ENCODE measurements at regions not wholly inside any gene's neighbourhood (a gene's known extent, or its start where the extent isn't known, plus 50 kb on each side); places are given as distances from the start of the nearest gene placed in this dataset.

DNA sequence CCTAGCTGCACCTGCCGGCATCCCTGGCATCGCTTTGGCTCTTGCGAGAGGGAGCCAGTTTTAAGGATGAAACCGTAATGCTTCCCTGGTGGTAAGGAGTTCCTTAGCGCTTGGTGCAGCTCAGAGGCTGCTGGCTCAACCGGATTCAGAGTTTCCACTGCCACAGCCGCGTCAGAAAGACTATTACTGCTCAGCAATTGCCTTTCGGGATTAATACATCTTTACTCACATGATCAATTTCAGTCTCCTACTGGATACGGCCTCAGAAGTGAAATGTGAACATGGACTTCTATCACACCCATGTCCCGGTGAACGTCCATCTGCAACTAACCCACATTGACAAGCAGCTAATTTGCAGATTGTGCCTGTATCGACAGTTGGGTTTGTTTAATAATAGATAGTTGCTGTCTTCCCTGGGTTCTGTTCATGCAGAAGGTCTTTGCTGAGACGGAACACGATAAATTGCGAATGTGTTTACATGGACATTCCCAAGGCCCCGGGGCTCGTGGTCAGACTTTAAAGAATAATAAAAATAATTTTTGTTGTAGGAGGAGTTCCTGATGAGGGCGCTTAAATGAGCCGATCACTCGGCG lies 175.4 kb downstream of the ENGASE start:
- Histone ChIP-seq H3K4me1 (replicated peaks in 1 of 2) (peaks cover 0 to 11% of the 10 kb centered on the region in 2 donors), H3K27ac (no peak overlapping the region), H3K4me3 (no peak overlapping the region)
- 34 to 100% (median 84%) methylated on average over 2 to 18 of the region's 22 CpGs; no CpG with 5 or more reads in 1 of the 10 experiments for WGBS, 10 experiments
- in situ Hi-C loops (cut with MboI; ENCODE audit: low pct_unique_long_range_greater_than_20kb in 2 of 9, low sequenced_read_pairs in 9 of 9, unreplicated experiment in 9 of 9), result no loop called here
- peak in 3 of 8 experiments; percentile 21 to 71 (median 44) for ATAC-seq (replicated peaks in 6 of 8)

DNA sequence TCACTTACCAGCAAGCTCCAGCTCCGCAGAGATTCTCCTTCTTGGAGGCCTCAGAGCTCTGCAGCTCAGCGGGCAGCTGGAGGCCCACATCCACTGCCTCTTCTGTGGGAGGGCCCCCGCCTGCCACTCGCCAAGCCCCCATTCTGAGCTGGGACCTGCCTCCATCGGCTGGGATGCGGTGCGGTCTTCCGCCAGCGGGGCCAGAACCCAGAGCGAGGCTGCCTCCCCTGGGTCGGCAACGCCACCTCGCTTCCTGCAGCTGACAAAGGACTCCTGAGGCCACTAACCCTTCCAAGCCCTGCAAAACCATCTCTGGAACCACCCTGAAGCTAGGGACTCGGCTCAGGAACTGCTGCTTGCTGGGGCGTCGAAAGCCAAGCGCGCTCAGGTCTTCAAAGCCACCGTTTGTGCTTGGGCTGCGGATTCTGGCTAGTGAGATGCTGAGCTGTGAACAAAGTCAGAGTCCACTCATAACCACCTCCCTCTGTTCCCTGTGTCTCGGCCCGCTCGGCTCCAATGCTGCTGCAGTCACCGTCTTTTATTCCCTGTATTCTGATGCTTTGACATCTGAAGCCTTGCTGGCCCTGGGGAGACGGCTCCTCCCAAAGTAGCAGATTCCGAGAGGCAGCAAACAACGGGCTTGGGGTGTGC lies 174.3 kb downstream of the ENGASE start:
- ATAC-seq (replicated peaks in 6 of 8), result no peak
- H3K27ac ChIP-seq, result no peak overlapping the region
- in situ Hi-C loops (cut with MboI; ENCODE audit: low pct_unique_long_range_greater_than_20kb in 2 of 9, low sequenced_read_pairs in 9 of 9, unreplicated experiment in 9 of 9), result no loop called here

GRCh38 chr17:79246225-79247190 lies 171.9 kb downstream of the ENGASE start:
- in situ Hi-C loops (cut with MboI; ENCODE audit: low pct_unique_long_range_greater_than_20kb in 2 of 9, low sequenced_read_pairs in 9 of 9, unreplicated experiment in 9 of 9), result no loop called here
- Histone ChIP-seq H3K4me3 (no peak overlapping the region), H3K27ac (no peak overlapping the region), H3K4me1 (replicated peaks in 1 of 2) (peaks cover 0 to 10% of the 10 kb centered on the region in 2 donors)
- no peak for ATAC-seq (replicated peaks in 6 of 8)
- 33 to 86% (median 52%) methylated on average over 1 to 13 of the region's 27 CpGs; no CpG with 5 or more reads in 1 of the 10 experiments for WGBS, 10 experiments

More for the DNA sequence above, 174.3 kb downstream of the ENGASE start:
- Histone ChIP-seq H3K4me1 (replicated peaks in 1 of 2) (peaks cover 0 to 10% of the 10 kb centered on the region in 2 donors), H3K4me3 (no peak overlapping the region)
- 10 to 90% (median 71%) methylated on average over 2 to 17 of the region's 27 CpGs; no CpG with 5 or more reads in 3 of the 10 experiments for WGBS, 10 experiments

DNA sequence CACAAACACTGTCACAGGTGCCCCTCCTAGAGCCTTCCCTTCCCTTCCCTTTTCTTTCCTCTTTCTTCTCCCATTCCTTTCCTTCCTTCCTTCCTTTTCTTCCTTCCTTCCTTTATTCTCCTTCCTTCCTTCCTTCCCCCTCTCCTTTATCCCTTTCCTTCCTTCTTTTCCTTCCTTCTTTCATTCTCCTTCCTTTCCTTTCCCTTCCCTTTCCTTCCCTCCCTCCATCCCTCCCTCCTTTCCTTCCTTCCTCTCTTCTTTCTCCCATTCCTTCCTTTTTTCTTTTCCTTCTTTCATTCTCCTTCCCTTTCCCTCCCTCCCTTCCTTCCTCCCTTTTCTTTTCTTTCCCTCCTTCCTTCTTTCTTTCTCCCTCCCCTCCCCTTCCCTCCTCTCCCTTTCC lies 170.0 kb downstream of the ENGASE start:
- Histone ChIP-seq H3K4me3 (no peak overlapping the region), H3K27ac (no peak overlapping the region), H3K4me1 (replicated peaks in 1 of 2) (peaks cover 0 to 2% of the 10 kb centered on the region in 2 donors)
- ATAC-seq (replicated peaks in 6 of 8), result no peak
- in situ Hi-C loops (cut with MboI; ENCODE audit: low pct_unique_long_range_greater_than_20kb in 2 of 9, low sequenced_read_pairs in 9 of 9, unreplicated experiment in 9 of 9), result no loop called here

GRCh38 chr17:79243996-79244395 lies 169.4 kb downstream of the ENGASE start:
- Histone ChIP-seq H3K27ac (no peak overlapping the region), H3K4me1 (replicated peaks in 1 of 2) (peaks cover 0 to 6% of the 10 kb centered on the region in 2 donors), H3K4me3 (no peak overlapping the region)
- no peak for ATAC-seq (replicated peaks in 6 of 8)
- 34 to 100% (median 61%) methylated on average over 1 to 6 of the region's 8 CpGs; no CpG with 5 or more reads in 4 of the 10 experiments for WGBS, 10 experiments
- in situ Hi-C loops (cut with MboI; ENCODE audit: low pct_unique_long_range_greater_than_20kb in 2 of 9, low sequenced_read_pairs in 9 of 9, unreplicated experiment in 9 of 9), result no loop called here

DNA sequence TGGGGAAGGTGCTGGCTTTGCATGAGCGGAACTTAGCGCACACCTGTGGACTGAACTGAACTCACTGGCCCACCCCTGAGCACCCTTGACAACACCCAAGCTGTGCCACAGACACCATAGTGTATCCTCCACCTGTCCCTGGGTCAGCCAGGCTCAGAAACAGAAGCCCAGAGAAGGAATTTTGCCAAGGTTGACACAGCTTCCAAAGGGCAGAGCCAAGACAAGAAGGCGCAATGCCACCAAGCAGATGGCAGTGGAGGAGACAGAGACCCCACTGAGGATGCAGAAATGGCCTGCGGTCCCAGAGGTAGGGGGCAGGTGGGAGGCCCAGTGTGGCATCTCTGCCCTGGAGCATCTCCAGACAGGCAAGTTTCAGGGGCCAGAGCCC lies 169.0 kb downstream of the ENGASE start:
- no peak overlapping the region for H3K4me3 ChIP-seq
- in situ Hi-C loops (cut with MboI; ENCODE audit: low pct_unique_long_range_greater_than_20kb in 2 of 9, low sequenced_read_pairs in 9 of 9, unreplicated experiment in 9 of 9), result no loop called here
- WGBS, 10 experiments, result 33 to 100% (median 86%) methylated on average over 1 to 2 of the region's 4 CpGs; no CpG with 5 or more reads in 6 of the 10 experiments
- no peak for ATAC-seq (replicated peaks in 6 of 8)
- no peak overlapping the region for H3K27ac ChIP-seq
- H3K4me1 ChIP-seq (replicated peaks in 1 of 2), result peaks cover 0 to 9% of the 10 kb centered on the region in 2 donors

DNA sequence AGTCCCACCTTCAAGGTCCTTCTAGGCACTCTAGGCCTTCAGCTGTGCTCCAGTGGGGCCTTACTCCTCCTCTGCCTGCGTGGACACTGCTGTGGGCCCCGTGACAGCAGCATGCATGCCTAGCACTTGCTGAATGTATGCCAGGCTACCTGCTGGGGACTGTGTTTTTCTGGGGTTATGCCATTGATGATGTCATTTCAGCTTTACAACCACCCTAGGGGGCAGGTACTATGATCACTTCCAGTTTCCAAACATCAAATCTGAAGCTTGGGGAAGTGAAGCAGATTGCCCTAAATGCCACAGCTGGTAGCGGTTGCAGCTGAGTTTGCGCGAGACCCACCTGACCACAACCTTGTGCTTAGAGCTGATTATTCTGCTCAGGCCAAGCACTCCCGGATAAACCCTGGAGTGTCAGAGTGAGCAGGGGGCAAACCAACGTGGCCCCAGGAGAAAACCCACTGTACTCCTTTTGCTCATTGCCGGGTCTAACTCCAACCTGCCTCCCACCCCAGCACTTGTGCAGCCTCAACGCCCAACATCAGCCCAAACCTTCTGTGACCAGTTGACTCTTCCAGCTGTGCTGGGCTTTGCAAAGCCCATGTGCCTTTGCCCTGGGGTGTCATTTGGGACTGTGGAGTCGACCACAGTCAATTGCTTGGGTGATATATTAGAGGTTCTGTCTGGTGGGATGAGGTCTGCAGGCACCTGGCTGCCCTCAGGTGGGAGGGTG lies 168.4 kb downstream of the ENGASE start:
- H3K27ac ChIP-seq, result no peak overlapping the region
- H3K4me1 ChIP-seq (replicated peaks in 1 of 2), result peaks cover 0 to 9% of the 10 kb centered on the region in 2 donors
- ATAC-seq (replicated peaks in 6 of 8), result no peak
- in situ Hi-C loops (cut with MboI; ENCODE audit: low pct_unique_long_range_greater_than_20kb in 2 of 9, low sequenced_read_pairs in 9 of 9, unreplicated experiment in 9 of 9), result no loop called here
- H3K4me3 ChIP-seq, result no peak overlapping the region
- WGBS, 10 experiments, result 28 to 92% (median 80%) methylated on average over 1 to 6 of the region's 10 CpGs; no CpG with 5 or more reads in 6 of the 10 experiments

GRCh38 chr17:79242393-79242792 lies 167.8 kb downstream of the ENGASE start:
- Histone ChIP-seq H3K4me1 (replicated peaks in 1 of 2) (peaks cover 0 to 9% of the 10 kb centered on the region in 2 donors), H3K27ac (no peak overlapping the region), H3K4me3 (no peak overlapping the region)
- no peak for ATAC-seq (replicated peaks in 6 of 8)
- in situ Hi-C loops (cut with MboI; ENCODE audit: low pct_unique_long_range_greater_than_20kb in 2 of 9, low sequenced_read_pairs in 9 of 9, unreplicated experiment in 9 of 9), result no loop called here
- 0 to 80% (median 18%) methylated on average over 1 of the region's 2 CpGs; no CpG with 5 or more reads in 6 of the 10 experiments for WGBS, 10 experiments

GRCh38 chr17:79241616-79242015 lies 167.0 kb downstream of the ENGASE start:
- Histone ChIP-seq H3K27ac (no peak overlapping the region), H3K4me1 (replicated peaks in 1 of 2) (peaks cover 0 to 9% of the 10 kb centered on the region in 2 donors), H3K4me3 (no peak overlapping the region)
- in situ Hi-C loops (cut with MboI; ENCODE audit: low pct_unique_long_range_greater_than_20kb in 2 of 9, low sequenced_read_pairs in 9 of 9, unreplicated experiment in 9 of 9), result no loop called here
- WGBS, 10 experiments, result 0 to 86% (median 33%) methylated on average over 1 to 3 of the region's 5 CpGs; no CpG with 5 or more reads in 5 of the 10 experiments
- no peak for ATAC-seq (replicated peaks in 6 of 8)

GRCh38 chr17:79239205-79239604 lies 164.6 kb downstream of the ENGASE start:
- no peak overlapping the region for H3K27ac ChIP-seq
- 0 to 51% (median 17%) methylated on average over 2 to 3 of the region's 9 CpGs; no CpG with 5 or more reads in 5 of the 10 experiments for WGBS, 10 experiments
- in situ Hi-C loops (cut with MboI; ENCODE audit: low pct_unique_long_range_greater_than_20kb in 2 of 9, low sequenced_read_pairs in 9 of 9, unreplicated experiment in 9 of 9), result no loop called here
- peak in 5 of 8 experiments; percentile 18 to 81 (median 48) for ATAC-seq (replicated peaks in 6 of 8)
- H3K4me3 ChIP-seq, result no peak overlapping the region
- peaks cover 0 to 9% of the 10 kb centered on the region in 2 donors for H3K4me1 ChIP-seq (replicated peaks in 1 of 2)

DNA sequence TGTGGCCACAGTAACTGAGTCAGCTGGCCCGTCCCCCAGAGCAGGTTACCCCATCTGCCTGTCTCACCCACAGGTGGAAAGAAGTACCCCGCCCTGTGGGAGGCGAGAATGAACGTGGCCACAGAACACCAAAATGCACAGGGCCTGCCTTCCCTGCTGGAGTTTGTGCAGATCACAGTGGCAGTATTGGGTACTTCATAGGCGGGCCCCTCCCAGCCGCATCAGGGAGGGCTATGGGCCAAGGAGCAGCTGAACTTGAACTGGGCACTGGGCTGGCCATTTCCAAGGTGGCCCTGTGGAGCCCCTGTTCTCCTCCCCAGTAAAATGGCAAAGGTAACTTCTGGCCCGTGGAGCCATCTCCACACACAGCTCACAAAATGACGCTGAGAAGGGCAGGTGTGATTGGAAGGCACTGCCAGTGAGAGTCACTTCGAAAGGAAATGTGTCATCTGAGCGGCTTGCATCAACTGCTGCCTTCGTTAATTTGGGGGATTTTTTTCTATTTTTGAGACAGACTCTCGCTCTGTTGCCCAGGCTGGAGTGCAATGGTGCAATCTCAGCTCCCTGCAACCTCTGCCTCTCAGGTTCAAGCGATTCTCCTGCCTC lies 162.9 kb downstream of the ENGASE start:
- Histone ChIP-seq H3K4me3 (no peak overlapping the region), H3K4me1 (replicated peaks in 1 of 2) (peaks cover 0 to 9% of the 10 kb centered on the region in 2 donors), H3K27ac (no peak overlapping the region)
- ATAC-seq (replicated peaks in 6 of 8), result no peak
- WGBS, 10 experiments, result 60 to 100% (median 82%) methylated on average over 1 to 9 of the region's 13 CpGs; no CpG with 5 or more reads in 4 of the 10 experiments
- in situ Hi-C loops (cut with MboI; ENCODE audit: low pct_unique_long_range_greater_than_20kb in 2 of 9, low sequenced_read_pairs in 9 of 9, unreplicated experiment in 9 of 9), result no loop called here

DNA sequence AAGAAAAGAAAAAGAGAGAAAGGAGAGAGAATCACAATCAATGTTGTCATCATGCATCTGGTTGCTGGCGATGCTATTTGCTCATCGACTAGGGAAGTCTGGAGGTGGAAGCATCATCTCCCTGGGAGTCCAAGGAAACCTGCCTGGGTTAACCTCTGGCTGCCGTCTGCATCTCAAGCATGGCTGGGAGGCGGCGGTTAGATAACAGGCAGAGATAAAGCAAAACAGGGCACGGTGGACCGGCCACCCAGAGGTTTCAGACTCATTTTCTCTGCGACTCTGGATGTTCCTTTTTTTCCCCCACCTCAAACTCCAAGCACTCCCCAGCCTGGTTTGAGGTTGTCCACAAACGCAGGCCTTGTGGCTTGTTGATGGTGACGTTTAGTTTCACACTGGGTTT lies 161.2 kb downstream of the ENGASE start:
- no peak overlapping the region for H3K4me3 ChIP-seq
- no peak overlapping the region for H3K27ac ChIP-seq
- ATAC-seq (replicated peaks in 6 of 8), result no peak
- in situ Hi-C loops (cut with MboI; ENCODE audit: low pct_unique_long_range_greater_than_20kb in 2 of 9, low sequenced_read_pairs in 9 of 9, unreplicated experiment in 9 of 9), result no loop called here
- peaks cover 0 to 9% of the 10 kb centered on the region in 2 donors for H3K4me1 ChIP-seq (replicated peaks in 1 of 2)
- WGBS, 10 experiments, result 71 to 95% (median 82%) methylated on average over 1 to 7 of the region's 10 CpGs; no CpG with 5 or more reads in 5 of the 10 experiments
